WTC11 (cell line): ENCODE measurements at regions not wholly inside any gene's neighbourhood (a gene's known extent, or its start where the extent isn't known, plus 50 kb on each side); places are given as distances from the start of the nearest gene placed in this dataset.

ENCODE experiments used
- ATAC-seq: fragments of 200-7000 bp; cut with Tn5 transposase; 2 replicates; pipeline ENCODE4 v1.10.0; 2021; ENCODE audit warnings: mild to moderate bottlenecking, moderate library complexity
- CTCF ChIA-PET: fragments of 300-600 bp; sonication (Branson Sonifier 250); formaldehyde crosslinking; loops from one replicate; lab custom pipeline; 2021; ENCODE audit warnings: antibody characterized with exemption; lab: Charles Lee
- POLR2A ChIA-PET: fragments of 350-600 bp; sonication (Branson Sonifier 250); formaldehyde crosslinking; loops from one replicate; lab custom pipeline; 2021; ENCODE audit warnings: antibody characterized with exemption; lab: Charles Lee
- DNase-seq: peaks from one replicate; pipeline ENCODE4 v3.0.0; 2021; ENCODE audit warnings: low spot score
- H3K27ac Mint-ChIP-seq: 2 replicates; pipeline ENCODE4 v1.8.0; 2021; ENCODE audit warnings: mixed read lengths
- H3K27me3 Mint-ChIP-seq: 2 replicates; pipeline ENCODE4 v1.8.0; 2021; ENCODE audit warnings: low read depth, mild to moderate bottlenecking, moderate library complexity, mixed read lengths
- H3K36me3 Mint-ChIP-seq: 2 replicates; pipeline ENCODE4 v1.8.0; 2021; ENCODE audit warnings: mixed read lengths
- H3K4me1 Mint-ChIP-seq: 2 replicates; pipeline ENCODE4 v1.8.0; 2022; ENCODE audit warnings: mixed read lengths
- H3K4me3 Mint-ChIP-seq: 2 replicates; pipeline ENCODE4 v1.8.0; 2021; ENCODE audit warnings: mild to moderate bottlenecking, moderate library complexity, mixed read lengths
- H3K9me3 Mint-ChIP-seq: 2 replicates; pipeline ENCODE4 v1.8.0; 2021; ENCODE audit warnings: mixed read lengths
- ELF4 ChIP-seq: sonication (generic); formaldehyde crosslinking; IDR thresholded peaks from 2 replicates; pipeline ENCODE4 v1.8.1; 2022; ENCODE audit warnings: low read depth, mild to moderate bottlenecking, moderate library complexity, missing genetic modification reagents
- EMX1 ChIP-seq: fragments of 250-450 bp; sonication (Bioruptor Pico); IDR thresholded peaks from 2 replicates; pipeline ENCODE4 v1.8.0; 2021; ENCODE audit warnings: mild to moderate bottlenecking
- ESRRA ChIP-seq: sonication (generic); formaldehyde crosslinking; IDR thresholded peaks from 2 replicates; pipeline ENCODE4 v1.8.1; 2022; ENCODE audit warnings: mild to moderate bottlenecking, missing genetic modification reagents, borderline replicate concordance
- GTF2I ChIP-seq: fragments of 250-450 bp; sonication (Bioruptor Pico); conservative IDR thresholded peaks from 2 replicates; pipeline ENCODE4 v1.4.0; 2021; ENCODE audit warnings: mild to moderate bottlenecking
- HMGA2 ChIP-seq: fragments of 250-450 bp; sonication (Bioruptor Pico); IDR thresholded peaks from 2 replicates; pipeline ENCODE4 v1.4.0; 2021; ENCODE audit warnings: mild to moderate bottlenecking, moderate library complexity
- JAZF1 ChIP-seq: fragments of 250-450 bp; sonication (Bioruptor Pico); IDR thresholded peaks from 2 replicates; pipeline ENCODE4 v1.9.0; 2021; ENCODE audit warnings: moderate library complexity, mild to moderate bottlenecking, inconsistent platforms
- NFE2L1 ChIP-seq: sonication (generic); formaldehyde crosslinking; IDR thresholded peaks from 2 replicates; pipeline ENCODE4 v1.8.1; 2023; ENCODE audit warnings: missing genetic modification reagents
- OVOL2 ChIP-seq: fragments of 250-450 bp; sonication (Bioruptor Pico); IDR thresholded peaks from 2 replicates; pipeline ENCODE4 v1.9.0; 2021; ENCODE audit warnings: mild to moderate bottlenecking, borderline replicate concordance
- RELA ChIP-seq: sonication (generic); formaldehyde crosslinking; IDR thresholded peaks from 2 replicates; pipeline ENCODE4 v1.8.1; 2022; ENCODE audit warnings: missing genetic modification reagents, mild to moderate bottlenecking, borderline replicate concordance
- SMAD3 ChIP-seq: sonication (generic); formaldehyde crosslinking; IDR thresholded peaks from 2 replicates; pipeline ENCODE4 v1.8.0; 2022; ENCODE audit warnings: missing genetic modification reagents, mild to moderate bottlenecking, borderline replicate concordance
- SP1 ChIP-seq: sonication (generic); formaldehyde crosslinking; conservative IDR thresholded peaks from 2 replicates; pipeline ENCODE4 v1.8.1; 2022; ENCODE audit warnings: missing genetic modification reagents
- ZNF396 ChIP-seq: fragments of 250-450 bp; sonication (Bioruptor Pico); IDR thresholded peaks from 2 replicates; pipeline ENCODE4 v1.8.0; 2021; ENCODE audit warnings: mild to moderate bottlenecking, moderate library complexity, borderline replicate concordance
- TF ChIP-seq, protein P1 (sequence below): sonication (generic); formaldehyde crosslinking; IDR thresholded peaks from 2 replicates; pipeline ENCODE4 v1.8.0; 2022; ENCODE audit warnings: mild to moderate bottlenecking, missing genetic modification reagents
- TF ChIP-seq, protein P2 (sequence below): sonication (generic); formaldehyde crosslinking; IDR thresholded peaks from 2 replicates; pipeline ENCODE4 v1.8.1; 2023; ENCODE audit warnings: mild to moderate bottlenecking, moderate library complexity, missing genetic modification reagents
- TF ChIP-seq, protein P3 (sequence below): sonication (generic); formaldehyde crosslinking; IDR thresholded peaks from 2 replicates; pipeline ENCODE4 v1.8.1; 2022; ENCODE audit warnings: missing genetic modification reagents, borderline replicate concordance
- TF ChIP-seq, protein P4 (sequence below): fragments of 200-600 bp; IDR thresholded peaks from 2 replicates; pipeline ENCODE4 v1.8.0; 2022; ENCODE audit warnings: antibody characterized with exemption
- TF ChIP-seq, protein P5 (sequence below): sonication (generic); formaldehyde crosslinking; conservative IDR thresholded peaks from 2 replicates; pipeline ENCODE4 v1.8.1; 2022; ENCODE audit warnings: mild to moderate bottlenecking, missing genetic modification reagents

DNA sequence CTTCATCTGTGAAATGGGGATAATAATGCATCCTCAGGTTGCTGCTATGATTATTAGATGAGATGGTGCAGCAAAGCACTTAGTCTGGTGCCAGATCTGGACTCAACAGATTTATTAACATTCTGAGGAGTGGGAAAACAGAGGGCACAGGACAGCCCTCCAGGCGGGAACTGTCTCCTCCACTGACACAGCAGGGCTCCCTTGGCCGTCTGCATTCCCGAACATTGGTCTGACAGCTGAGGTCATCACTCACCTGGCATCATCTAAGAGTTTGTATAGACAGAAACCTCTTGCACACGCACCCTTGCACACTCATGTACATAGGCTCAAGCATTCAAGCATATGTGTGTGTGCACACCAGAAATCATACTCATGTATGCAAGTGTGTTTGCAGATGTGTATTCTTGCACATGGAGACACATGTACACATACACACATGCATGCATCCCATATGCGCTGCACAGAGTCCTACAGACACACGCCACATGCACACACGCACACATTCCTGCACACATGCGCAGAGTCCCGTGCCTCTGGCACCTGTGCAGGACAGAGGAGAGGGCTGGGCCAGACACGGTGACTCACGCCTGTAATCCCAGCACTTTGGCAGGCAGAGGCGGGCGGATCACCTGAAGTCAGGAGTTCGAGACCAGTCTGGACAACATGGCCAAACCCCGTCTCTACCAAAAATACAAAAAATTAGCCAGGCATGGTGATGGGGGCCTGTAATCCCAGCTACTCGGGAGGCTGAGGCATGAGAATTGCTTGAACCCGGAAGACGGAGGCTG, 173.3 kb upstream of the GLI2 start:
- POLR2A ChIA-PET = no interaction called here
- ATAC-seq = no peak
- H3K27ac Mint-ChIP-seq = no peak overlapping the region
- peaks cover 7% of the 10 kb centered on the region for H3K4me1 Mint-ChIP-seq
- H3K9me3 Mint-ChIP-seq = no peaks in the 10 kb centered on the region
- H3K4me3 Mint-ChIP-seq = no peak overlapping the region
- peaks cover 3% of the 10 kb centered on the region; the same call in 1 of the 2 replicates for H3K27me3 Mint-ChIP-seq
- no peaks in the 10 kb centered on the region for H3K36me3 Mint-ChIP-seq
- TF ChIP-seq, protein P1, sequence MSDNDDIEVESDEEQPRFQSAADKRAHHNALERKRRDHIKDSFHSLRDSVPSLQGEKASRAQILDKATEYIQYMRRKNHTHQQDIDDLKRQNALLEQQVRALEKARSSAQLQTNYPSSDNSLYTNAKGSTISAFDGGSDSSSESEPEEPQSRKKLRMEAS (CRISPR knock-in tag) = no peak
- no peak for TF ChIP-seq GTF2I (CRISPR knock-in tag)
- TF ChIP-seq, protein P2, sequence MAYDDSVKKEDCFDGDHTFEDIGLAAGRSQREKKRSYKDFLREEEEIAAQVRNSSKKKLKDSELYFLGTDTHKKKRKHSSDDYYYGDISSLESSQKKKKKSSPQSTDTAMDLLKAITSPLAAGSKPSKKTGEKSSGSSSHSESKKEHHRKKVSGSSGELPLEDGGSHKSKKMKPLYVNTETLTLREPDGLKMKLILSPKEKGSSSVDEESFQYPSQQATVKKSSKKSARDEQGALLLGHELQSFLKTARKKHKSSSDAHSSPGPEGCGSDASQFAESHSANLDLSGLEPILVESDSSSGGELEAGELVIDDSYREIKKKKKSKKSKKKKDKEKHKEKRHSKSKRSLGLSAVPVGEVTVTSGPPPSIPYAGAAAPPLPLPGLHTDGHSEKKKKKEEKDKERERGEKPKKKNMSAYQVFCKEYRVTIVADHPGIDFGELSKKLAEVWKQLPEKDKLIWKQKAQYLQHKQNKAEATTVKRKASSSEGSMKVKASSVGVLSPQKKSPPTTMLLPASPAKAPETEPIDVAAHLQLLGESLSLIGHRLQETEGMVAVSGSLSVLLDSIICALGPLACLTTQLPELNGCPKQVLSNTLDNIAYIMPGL (CRISPR knock-in tag) = no peak
- no peak for TF ChIP-seq JAZF1 (CRISPR knock-in tag)
- no peak for TF ChIP-seq ZNF396 (CRISPR knock-in tag)
- TF ChIP-seq SMAD3 (CRISPR knock-in tag) = no peak
- TF ChIP-seq, all 79 proteins: peak for 0
- DNase-seq = no peak
- CTCF ChIA-PET = interaction anchor here (1.0 kb wide), 1 partner anchor 9 kb away, joined by 4 read pairs; no protein-coding TSS in a partner anchor

DNA sequence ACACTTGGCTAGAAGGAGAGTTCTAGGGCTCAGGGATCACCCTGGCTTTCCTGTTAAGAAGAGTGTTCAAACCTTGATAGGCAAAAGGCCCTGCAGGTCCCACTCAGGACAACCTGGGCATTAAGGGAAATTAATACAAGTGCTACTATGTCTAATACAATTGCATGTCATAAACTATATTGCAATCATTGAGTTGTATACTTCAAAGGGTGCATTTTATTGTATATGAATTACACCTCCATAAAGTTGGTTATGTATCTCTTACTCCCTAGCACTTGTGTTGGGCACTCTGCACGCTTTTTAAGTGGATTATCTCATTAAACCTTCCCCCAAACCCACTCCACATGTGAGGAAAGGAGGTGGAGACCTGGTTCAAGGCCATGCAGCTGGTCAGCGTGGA, 172.1 kb upstream of the GLI2 start:
- H3K4me3 Mint-ChIP-seq = no peak overlapping the region
- H3K9me3 Mint-ChIP-seq = no peaks in the 10 kb centered on the region
- CTCF ChIA-PET = interaction anchor here (1.0 kb wide), 1 partner anchor 10 kb away, joined by 4 read pairs; no protein-coding TSS in a partner anchor
- POLR2A ChIA-PET = no interaction called here
- TF ChIP-seq HMGA2 (CRISPR knock-in tag) (no peak), OVOL2 (CRISPR knock-in tag) (no peak), SP1 (no peak), SMAD3 (CRISPR knock-in tag) (no peak), ESRRA (no peak), NFE2L1 (CRISPR knock-in tag) (no peak), ELF4 (CRISPR knock-in tag) (no peak), RELA (CRISPR knock-in tag) (no peak), EMX1 (no peak)
- TF ChIP-seq, protein P3, sequence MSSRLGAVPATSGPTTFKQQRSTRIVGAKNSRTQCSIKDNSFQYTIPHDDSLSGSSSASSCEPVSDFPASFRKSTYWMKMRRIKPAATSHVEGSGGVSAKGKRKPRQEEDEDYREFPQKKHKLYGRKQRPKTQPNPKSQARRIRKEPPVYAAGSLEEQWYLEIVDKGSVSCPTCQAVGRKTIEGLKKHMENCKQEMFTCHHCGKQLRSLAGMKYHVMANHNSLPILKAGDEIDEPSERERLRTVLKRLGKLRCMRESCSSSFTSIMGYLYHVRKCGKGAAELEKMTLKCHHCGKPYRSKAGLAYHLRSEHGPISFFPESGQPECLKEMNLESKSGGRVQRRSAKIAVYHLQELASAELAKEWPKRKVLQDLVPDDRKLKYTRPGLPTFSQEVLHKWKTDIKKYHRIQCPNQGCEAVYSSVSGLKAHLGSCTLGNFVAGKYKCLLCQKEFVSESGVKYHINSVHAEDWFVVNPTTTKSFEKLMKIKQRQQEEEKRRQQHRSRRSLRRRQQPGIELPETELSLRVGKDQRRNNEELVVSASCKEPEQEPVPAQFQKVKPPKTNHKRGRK (CRISPR knock-in tag) = no peak
- TF ChIP-seq, protein P4, sequence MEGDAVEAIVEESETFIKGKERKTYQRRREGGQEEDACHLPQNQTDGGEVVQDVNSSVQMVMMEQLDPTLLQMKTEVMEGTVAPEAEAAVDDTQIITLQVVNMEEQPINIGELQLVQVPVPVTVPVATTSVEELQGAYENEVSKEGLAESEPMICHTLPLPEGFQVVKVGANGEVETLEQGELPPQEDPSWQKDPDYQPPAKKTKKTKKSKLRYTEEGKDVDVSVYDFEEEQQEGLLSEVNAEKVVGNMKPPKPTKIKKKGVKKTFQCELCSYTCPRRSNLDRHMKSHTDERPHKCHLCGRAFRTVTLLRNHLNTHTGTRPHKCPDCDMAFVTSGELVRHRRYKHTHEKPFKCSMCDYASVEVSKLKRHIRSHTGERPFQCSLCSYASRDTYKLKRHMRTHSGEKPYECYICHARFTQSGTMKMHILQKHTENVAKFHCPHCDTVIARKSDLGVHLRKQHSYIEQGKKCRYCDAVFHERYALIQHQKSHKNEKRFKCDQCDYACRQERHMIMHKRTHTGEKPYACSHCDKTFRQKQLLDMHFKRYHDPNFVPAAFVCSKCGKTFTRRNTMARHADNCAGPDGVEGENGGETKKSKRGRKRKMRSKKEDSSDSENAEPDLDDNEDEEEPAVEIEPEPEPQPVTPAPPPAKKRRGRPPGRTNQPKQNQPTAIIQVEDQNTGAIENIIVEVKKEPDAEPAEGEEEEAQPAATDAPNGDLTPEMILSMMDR = no peak
- TF ChIP-seq, protein P5, sequence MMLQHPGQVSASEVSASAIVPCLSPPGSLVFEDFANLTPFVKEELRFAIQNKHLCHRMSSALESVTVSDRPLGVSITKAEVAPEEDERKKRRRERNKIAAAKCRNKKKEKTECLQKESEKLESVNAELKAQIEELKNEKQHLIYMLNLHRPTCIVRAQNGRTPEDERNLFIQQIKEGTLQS = no peak
- no peak for DNase-seq
- H3K36me3 Mint-ChIP-seq = no peaks in the 10 kb centered on the region
- no peak overlapping the region for H3K27ac Mint-ChIP-seq
- peaks cover 2% of the 10 kb centered on the region; the same call in 1 of the 2 replicates for H3K27me3 Mint-ChIP-seq
- no peak for ATAC-seq
- peaks cover 7% of the 10 kb centered on the region for H3K4me1 Mint-ChIP-seq
